Progenitor cell of endocrine pancreas (in vitro differentiated cells): ENCODE measurements at regions not wholly inside any gene's neighbourhood (a gene's known extent, or its start where the extent isn't known, plus 50 kb on each side); places are given as distances from the start of the nearest gene placed in this dataset.
"Not testable (repeated sequence)": the region's sequence is repeated elsewhere in the genome, so short reads cannot be mapped to it uniquely, and the experiment has no call there.

ENCODE experiments used
- DNase-seq: peaks from one replicate; pipeline ENCODE4 v3.0.0; 2021; ENCODE audit warnings: low spot score; ENCODE audit not compliant: unreplicated experiment
- H3K27ac Mint-ChIP-seq: 2 replicates; pipeline ENCODE4 v1.8.0; 2021; ENCODE audit warnings: mild to moderate bottlenecking, moderate library complexity, mixed read lengths
- H3K27me3 Mint-ChIP-seq: 2 replicates; pipeline ENCODE4 v1.8.0; 2021; ENCODE audit warnings: mixed read lengths
- H3K36me3 Mint-ChIP-seq: 2 replicates; pipeline ENCODE4 v1.8.0; 2022; ENCODE audit warnings: mixed read lengths; ENCODE audit not compliant: insufficient read depth
- H3K4me1 Mint-ChIP-seq: 2 replicates; pipeline ENCODE4 v1.8.0; 2021; ENCODE audit warnings: low read depth, mixed read lengths
- H3K4me3 Mint-ChIP-seq: 2 replicates; pipeline ENCODE4 v1.8.0; 2021; ENCODE audit warnings: low read depth, mild to moderate bottlenecking, moderate library complexity, mixed read lengths
- H3K9me3 Mint-ChIP-seq: 2 replicates; pipeline ENCODE4 v1.8.0; 2021; ENCODE audit warnings: low read depth, mixed read lengths
- CTCF ChIP-seq: fragments of 200-600 bp; sonication (generic); IDR thresholded peaks from one replicate; pipeline ENCODE4 v1.5.0; 2021; ENCODE audit warnings: antibody characterized with exemption, mild to moderate bottlenecking; ENCODE audit not compliant: unreplicated experiment

GRCh38 chr2:120646994-120647393, 88.7 kb upstream of the GLI2 start:
- no peak overlapping the region for H3K27ac Mint-ChIP-seq
- H3K4me1 Mint-ChIP-seq, result no peaks in the 10 kb centered on the region
- H3K9me3 Mint-ChIP-seq, result peaks cover 23% of the 10 kb centered on the region
- peaks cover 5% of the 10 kb centered on the region for H3K36me3 Mint-ChIP-seq
- H3K4me3 Mint-ChIP-seq, result no peak overlapping the region
- H3K27me3 Mint-ChIP-seq, result peaks cover 4% of the 10 kb centered on the region
- TF ChIP-seq CTCF, result no peak
- DNase-seq, result no peak

DNA sequence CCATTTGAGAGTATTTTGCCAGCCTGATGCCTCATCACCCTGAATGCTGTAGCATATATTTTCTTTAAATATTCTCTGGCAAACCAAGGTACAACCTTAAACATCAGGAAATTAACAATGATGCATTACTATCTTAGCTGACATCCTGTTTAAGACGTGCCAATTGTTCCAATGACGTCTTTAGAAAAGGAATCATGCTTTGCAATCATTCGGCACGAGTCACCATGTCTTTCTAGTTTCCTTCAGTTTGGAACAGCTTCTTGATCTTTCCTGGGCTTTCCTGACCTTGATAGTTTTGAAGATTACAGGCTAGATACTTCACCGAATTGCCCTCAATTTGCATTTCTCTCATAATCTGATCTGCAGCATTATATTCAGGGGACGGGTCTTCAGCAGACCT, 88.2 kb upstream of the GLI2 start:
- Mint-ChIP-seq H3K36me3 (peaks cover 5% of the 10 kb centered on the region), H3K27ac (no peak overlapping the region), H3K4me3 (no peak overlapping the region), H3K27me3 (peaks cover 4% of the 10 kb centered on the region), H3K9me3 (peaks cover 23% of the 10 kb centered on the region), H3K4me1 (no peaks in the 10 kb centered on the region)
- DNase-seq, result no peak
- no peak for TF ChIP-seq CTCF

DNA sequence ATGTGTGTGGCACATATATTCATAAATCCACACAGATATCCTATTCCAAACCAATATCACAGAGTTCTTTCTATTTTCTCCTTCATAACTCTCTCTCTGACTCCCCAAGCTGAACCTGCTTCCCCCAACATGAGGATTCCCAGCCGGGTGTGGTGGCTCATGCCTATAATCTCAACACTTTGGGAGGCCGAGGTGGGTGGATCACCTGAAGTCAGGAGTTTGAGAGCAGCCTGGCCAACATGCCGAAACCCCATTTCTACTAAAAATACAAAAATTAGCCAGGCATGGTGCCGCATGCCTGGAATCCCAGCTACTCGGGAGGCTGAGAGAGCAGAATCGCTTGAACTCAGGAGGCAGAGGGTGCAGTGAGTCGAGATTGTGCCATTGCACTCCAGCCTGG, 86.3 kb upstream of the GLI2 start:
- DNase-seq, H3K27ac Mint-ChIP-seq, H3K36me3 Mint-ChIP-seq, H3K4me1 Mint-ChIP-seq, H3K4me3 Mint-ChIP-seq: not testable (repeated sequence)
- peaks cover 23% of the 10 kb centered on the region for H3K9me3 Mint-ChIP-seq
- peaks cover 13% of the 10 kb centered on the region for H3K27me3 Mint-ChIP-seq

DNA sequence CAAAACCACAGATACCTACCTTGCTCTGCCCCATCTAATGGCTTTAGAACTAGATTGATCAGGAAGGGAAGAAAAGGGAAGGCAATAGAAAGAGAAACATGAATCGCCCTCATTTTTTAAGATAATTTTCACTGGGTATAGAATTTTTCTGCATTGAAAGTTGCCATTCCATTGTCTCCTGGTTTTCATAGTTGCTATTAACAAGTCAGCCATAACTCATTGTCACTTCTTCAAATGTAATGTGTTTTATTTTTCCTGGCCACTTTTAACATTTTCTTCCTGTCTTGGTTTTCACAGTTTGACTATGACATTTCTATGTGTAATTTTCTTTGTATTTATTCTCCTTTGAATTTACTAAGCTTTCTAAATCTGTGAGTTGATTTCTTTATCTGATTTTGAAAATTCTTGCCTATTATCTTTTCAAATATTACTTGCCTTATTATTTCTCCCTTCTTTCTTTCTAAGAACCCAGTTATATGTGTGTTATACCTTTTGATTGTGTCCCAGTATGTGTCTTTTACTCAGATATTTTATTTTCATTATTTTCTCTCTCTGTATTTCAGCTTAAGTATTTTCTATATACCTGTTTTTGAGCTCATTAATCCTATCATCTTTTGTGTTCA, 85.5 kb upstream of the GLI2 start:
- Mint-ChIP-seq H3K9me3 (peaks cover 23% of the 10 kb centered on the region), H3K4me3 (no peak overlapping the region), H3K4me1 (no peaks in the 10 kb centered on the region), H3K27ac (no peak overlapping the region), H3K36me3 (peaks cover 5% of the 10 kb centered on the region), H3K27me3 (peaks cover 15% of the 10 kb centered on the region)
- DNase-seq, result no peak
- TF ChIP-seq CTCF, result no peak

- DNase-seq, result no peak
- Mint-ChIP-seq H3K27ac (no peak overlapping the region), H3K9me3 (peaks cover 23% of the 10 kb centered on the region), H3K27me3 (peaks cover 24% of the 10 kb centered on the region), H3K36me3 (peaks cover 5% of the 10 kb centered on the region), H3K4me3 (no peak overlapping the region), H3K4me1 (peaks cover 2% of the 10 kb centered on the region)
- TF ChIP-seq CTCF, result no peak
These were observed 83.8 kb upstream of the GLI2 start for GRCh38 chr2:120651818-120652217.

GRCh38 chr2:120653046-120653445, 82.6 kb upstream of the GLI2 start:
- peaks cover 2% of the 10 kb centered on the region for H3K4me1 Mint-ChIP-seq
- H3K27ac Mint-ChIP-seq, result no peak overlapping the region
- peaks cover 23% of the 10 kb centered on the region for H3K9me3 Mint-ChIP-seq
- peaks cover 29% of the 10 kb centered on the region for H3K27me3 Mint-ChIP-seq
- H3K36me3 Mint-ChIP-seq, result peaks cover 5% of the 10 kb centered on the region
- DNase-seq, result no peak
- H3K4me3 Mint-ChIP-seq, result no peak overlapping the region
- no peak for TF ChIP-seq CTCF
